Neural progenitor cell (in vitro differentiated cells): ENCODE measurements at regions not wholly inside any gene's neighbourhood (a gene's known extent, or its start where the extent isn't known, plus 50 kb on each side); places are given as distances from the start of the nearest gene placed in this dataset.

Experiments
- CTCF ChIP-seq: fragments of 200-600 bp; sonication (generic); IDR thresholded peaks from 2 replicates; pipeline ENCODE4 v1.5.1; 2017; ENCODE audit warnings: antibody characterized with exemption, mild to moderate bottlenecking
- EZH2 ChIP-seq: fragments of 200-600 bp; sonication (generic); IDR thresholded peaks from 2 replicates; pipeline ENCODE4 v1.6.1; 2017; ENCODE audit warnings: antibody characterized with exemption, mild to moderate bottlenecking, moderate library complexity
- EZH2phosphoT487 ChIP-seq: fragments of 200-600 bp; sonication (generic); IDR thresholded peaks from 2 replicates; pipeline ENCODE4 v1.6.1; 2017; ENCODE audit warnings: antibody characterized with exemption

GRCh38 chr5:163614787-163615186 is 109.4 kb downstream of the MAT2B start:
- TF ChIP-seq CTCF (no peak), EZH2 (no peak), EZH2phosphoT487 (no peak)
